ENCODE measurements at regions not wholly inside any gene's neighbourhood (a gene's known extent, or its start where the extent isn't known, plus 50 kb on each side); places are given as distances from the start of the nearest gene placed in this dataset.

DNA sequence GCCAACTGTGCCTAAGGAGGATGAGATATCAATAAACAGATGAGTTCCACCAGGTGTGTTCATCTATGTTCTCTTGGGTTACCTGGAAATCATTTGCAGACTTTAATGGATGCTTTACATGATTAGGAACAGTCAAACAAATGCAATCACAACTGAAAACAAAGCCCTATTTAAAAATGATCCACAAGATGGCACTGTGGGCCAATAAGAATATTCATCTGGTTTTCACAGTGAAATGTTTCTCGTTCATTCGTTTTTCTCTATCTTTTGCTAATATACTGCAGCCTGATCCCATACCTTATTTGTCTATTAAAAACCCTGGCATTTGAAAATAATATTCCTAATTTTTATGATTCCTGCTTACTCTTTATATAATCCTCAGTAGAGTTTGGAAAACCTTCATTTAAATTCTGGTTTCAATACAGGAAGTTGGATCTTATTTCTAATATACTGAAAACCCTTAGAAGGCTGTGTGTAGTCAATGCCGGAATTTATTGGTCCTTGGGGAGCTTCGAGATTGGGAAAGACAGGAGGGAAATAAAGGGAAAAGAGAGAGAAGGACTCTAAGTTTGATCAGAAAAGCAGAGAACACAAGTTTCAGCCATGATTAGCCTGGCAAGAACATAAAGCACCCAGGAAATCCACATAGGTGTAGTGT, 63.8 kb upstream of the TAPT1 start:
- TF ChIP-seq, protein P1, sequence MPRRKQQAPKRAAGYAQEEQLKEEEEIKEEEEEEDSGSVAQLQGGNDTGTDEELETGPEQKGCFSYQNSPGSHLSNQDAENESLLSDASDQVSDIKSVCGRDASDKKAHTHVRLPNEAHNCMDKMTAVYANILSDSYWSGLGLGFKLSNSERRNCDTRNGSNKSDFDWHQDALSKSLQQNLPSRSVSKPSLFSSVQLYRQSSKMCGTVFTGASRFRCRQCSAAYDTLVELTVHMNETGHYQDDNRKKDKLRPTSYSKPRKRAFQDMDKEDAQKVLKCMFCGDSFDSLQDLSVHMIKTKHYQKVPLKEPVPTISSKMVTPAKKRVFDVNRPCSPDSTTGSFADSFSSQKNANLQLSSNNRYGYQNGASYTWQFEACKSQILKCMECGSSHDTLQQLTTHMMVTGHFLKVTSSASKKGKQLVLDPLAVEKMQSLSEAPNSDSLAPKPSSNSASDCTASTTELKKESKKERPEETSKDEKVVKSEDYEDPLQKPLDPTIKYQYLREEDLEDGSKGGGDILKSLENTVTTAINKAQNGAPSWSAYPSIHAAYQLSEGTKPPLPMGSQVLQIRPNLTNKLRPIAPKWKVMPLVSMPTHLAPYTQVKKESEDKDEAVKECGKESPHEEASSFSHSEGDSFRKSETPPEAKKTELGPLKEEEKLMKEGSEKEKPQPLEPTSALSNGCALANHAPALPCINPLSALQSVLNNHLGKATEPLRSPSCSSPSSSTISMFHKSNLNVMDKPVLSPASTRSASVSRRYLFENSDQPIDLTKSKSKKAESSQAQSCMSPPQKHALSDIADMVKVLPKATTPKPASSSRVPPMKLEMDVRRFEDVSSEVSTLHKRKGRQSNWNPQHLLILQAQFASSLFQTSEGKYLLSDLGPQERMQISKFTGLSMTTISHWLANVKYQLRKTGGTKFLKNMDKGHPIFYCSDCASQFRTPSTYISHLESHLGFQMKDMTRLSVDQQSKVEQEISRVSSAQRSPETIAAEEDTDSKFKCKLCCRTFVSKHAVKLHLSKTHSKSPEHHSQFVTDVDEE (CRISPR knock-in tag; IDR thresholded peaks at IDR 0.05), result no peak
- TF ChIP-seq ZC3H10 (CRISPR knock-in tag; IDR thresholded peaks at IDR 0.05) (no peak), ZNF8 (CRISPR knock-in tag; IDR thresholded peaks at IDR 0.05) (no peak)
- TF ChIP-seq, protein P2, sequence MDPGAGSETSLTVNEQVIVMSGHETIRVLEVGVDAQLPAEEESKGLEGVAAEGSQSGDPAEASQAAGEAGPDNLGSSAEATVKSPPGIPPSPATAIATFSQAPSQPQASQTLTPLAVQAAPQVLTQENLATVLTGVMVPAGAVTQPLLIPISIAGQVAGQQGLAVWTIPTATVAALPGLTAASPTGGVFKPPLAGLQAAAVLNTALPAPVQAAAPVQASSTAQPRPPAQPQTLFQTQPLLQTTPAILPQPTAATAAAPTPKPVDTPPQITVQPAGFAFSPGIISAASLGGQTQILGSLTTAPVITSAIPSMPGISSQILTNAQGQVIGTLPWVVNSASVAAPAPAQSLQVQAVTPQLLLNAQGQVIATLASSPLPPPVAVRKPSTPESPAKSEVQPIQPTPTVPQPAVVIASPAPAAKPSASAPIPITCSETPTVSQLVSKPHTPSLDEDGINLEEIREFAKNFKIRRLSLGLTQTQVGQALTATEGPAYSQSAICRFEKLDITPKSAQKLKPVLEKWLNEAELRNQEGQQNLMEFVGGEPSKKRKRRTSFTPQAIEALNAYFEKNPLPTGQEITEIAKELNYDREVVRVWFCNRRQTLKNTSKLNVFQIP (CRISPR knock-in tag; IDR thresholded peaks at IDR 0.05; ENCODE audit: borderline replicate concordance, low read depth), result no peak
- peak; percentile 81 for ATAC-seq

DNA sequence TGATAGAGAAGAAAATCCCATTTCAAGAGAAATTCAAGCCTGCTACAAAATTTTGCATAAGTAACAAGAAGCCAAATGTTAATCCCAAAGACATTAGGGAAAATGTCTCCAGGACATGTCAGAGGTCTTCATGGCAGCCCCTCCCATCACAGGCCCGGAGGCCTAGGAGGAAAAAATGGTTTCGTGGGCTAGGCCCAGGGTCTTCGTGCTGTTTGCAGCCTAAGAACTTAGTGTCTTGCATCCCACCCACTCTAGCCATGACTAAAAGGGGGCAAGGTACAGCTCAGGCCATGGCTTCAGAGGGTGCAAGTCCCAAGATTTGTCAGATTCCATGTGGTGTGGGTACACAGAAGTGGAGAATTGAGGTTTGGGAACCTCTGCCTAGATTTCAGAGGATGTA, 57.8 kb upstream of the TAPT1 start:
- no peak for ATAC-seq
- TF ChIP-seq OSR1 (CRISPR knock-in tag; IDR thresholded peaks at IDR 0.05), result no peak
- TF ChIP-seq PPARA (CRISPR knock-in tag; IDR thresholded peaks at IDR 0.05; ENCODE audit: borderline replicate concordance), result no peak
- TF ChIP-seq ESRRG (CRISPR knock-in tag; IDR thresholded peaks at IDR 0.05), result no peak
- no peak for TF ChIP-seq ZNF565 (CRISPR knock-in tag; conservative IDR thresholded peaks at IDR 0.05; ENCODE audit: low read depth)
- TF ChIP-seq TCF4 (CRISPR knock-in tag; IDR thresholded peaks at IDR 0.05; ENCODE audit: borderline replicate concordance), result no peak
- TF ChIP-seq ZC3H10 (CRISPR knock-in tag; IDR thresholded peaks at IDR 0.05), result no peak
- no peak for TF ChIP-seq ZFP30 (CRISPR knock-in tag; IDR thresholded peaks at IDR 0.05)
- no peak for TF ChIP-seq ZNF70 (CRISPR knock-in tag; IDR thresholded peaks at IDR 0.05)
- TF ChIP-seq, protein P3, sequence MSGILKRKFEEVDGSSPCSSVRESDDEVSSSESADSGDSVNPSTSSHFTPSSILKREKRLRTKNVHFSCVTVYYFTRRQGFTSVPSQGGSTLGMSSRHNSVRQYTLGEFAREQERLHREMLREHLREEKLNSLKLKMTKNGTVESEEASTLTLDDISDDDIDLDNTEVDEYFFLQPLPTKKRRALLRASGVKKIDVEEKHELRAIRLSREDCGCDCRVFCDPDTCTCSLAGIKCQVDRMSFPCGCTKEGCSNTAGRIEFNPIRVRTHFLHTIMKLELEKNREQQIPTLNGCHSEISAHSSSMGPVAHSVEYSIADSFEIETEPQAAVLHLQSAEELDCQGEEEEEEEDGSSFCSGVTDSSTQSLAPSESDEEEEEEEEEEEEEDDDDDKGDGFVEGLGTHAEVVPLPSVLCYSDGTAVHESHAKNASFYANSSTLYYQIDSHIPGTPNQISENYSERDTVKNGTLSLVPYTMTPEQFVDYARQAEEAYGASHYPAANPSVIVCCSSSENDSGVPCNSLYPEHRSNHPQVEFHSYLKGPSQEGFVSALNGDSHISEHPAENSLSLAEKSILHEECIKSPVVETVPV (CRISPR knock-in tag; IDR thresholded peaks at IDR 0.05), result no peak
- no peak for TF ChIP-seq BACH2 (CRISPR knock-in tag; IDR thresholded peaks at IDR 0.05; ENCODE audit: borderline replicate concordance)
- TF ChIP-seq, protein P1 (CRISPR knock-in tag; IDR thresholded peaks at IDR 0.05), result no peak
- TF ChIP-seq ZNF8 (CRISPR knock-in tag; IDR thresholded peaks at IDR 0.05), result no peak
- TF ChIP-seq SNAI2 (CRISPR knock-in tag; IDR thresholded peaks at IDR 0.05), result no peak
- no peak for TF ChIP-seq GLIS3 (CRISPR knock-in tag; IDR thresholded peaks at IDR 0.05)
- TF ChIP-seq, protein P2 (CRISPR knock-in tag; IDR thresholded peaks at IDR 0.05; ENCODE audit: borderline replicate concordance, low read depth), result no peak
- TF ChIP-seq, protein P4, sequence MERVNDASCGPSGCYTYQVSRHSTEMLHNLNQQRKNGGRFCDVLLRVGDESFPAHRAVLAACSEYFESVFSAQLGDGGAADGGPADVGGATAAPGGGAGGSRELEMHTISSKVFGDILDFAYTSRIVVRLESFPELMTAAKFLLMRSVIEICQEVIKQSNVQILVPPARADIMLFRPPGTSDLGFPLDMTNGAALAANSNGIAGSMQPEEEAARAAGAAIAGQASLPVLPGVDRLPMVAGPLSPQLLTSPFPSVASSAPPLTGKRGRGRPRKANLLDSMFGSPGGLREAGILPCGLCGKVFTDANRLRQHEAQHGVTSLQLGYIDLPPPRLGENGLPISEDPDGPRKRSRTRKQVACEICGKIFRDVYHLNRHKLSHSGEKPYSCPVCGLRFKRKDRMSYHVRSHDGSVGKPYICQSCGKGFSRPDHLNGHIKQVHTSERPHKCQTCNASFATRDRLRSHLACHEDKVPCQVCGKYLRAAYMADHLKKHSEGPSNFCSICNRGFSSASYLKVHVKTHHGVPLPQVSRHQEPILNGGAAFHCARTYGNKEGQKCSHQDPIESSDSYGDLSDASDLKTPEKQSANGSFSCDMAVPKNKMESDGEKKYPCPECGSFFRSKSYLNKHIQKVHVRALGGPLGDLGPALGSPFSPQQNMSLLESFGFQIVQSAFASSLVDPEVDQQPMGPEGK (CRISPR knock-in tag; IDR thresholded peaks at IDR 0.05; ENCODE audit: borderline replicate concordance), result no peak
- TF ChIP-seq ZFP3 (CRISPR knock-in tag; IDR thresholded peaks at IDR 0.05), result no peak
- no peak for TF ChIP-seq CSDC2 (CRISPR knock-in tag; IDR thresholded peaks at IDR 0.05)
- TF ChIP-seq ISL1 (CRISPR knock-in tag; IDR thresholded peaks at IDR 0.05), result no peak
- TF ChIP-seq RARB (CRISPR knock-in tag; IDR thresholded peaks at IDR 0.05), result no peak

Measured in SK-N-SH treated with all-trans-retinoic acid at 6 μM for 48 hours (cell line).